Femur (tissue), 1 donor: ENCODE measurements at regions not wholly inside any gene's neighbourhood (a gene's known extent, or its start where the extent isn't known, plus 50 kb on each side); places are given as distances from the start of the nearest gene placed in this dataset.
"Not testable (repeated sequence)": the region's sequence is repeated elsewhere in the genome, so short reads cannot be mapped to it uniquely, and the experiment has no call there.

Experiments
- DNase-seq: peaks from one replicate; pipeline ENCODE4 v3.0.0-alpha.2; 2017

DNA sequence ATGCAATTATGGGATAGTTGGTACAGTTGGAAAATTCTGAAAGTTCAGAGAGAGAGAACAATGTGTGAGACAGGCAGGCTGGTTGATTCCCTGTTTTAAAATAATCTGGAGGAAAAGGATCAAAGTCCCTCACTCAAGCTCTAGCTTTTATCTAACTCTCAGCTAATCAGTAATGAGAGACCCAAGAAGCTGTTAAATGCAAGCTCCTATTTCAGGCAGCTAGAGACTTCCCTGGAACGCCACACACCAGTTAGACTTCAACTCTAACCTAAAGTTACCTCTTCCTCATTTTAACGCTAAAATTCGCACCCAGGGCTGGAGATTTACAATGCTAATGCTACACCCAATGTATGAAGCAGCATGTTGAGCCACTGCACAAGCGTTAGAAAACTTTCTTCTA, 243.1 kb downstream of the EN1 start:
- DNase-seq = no peak

DNA sequence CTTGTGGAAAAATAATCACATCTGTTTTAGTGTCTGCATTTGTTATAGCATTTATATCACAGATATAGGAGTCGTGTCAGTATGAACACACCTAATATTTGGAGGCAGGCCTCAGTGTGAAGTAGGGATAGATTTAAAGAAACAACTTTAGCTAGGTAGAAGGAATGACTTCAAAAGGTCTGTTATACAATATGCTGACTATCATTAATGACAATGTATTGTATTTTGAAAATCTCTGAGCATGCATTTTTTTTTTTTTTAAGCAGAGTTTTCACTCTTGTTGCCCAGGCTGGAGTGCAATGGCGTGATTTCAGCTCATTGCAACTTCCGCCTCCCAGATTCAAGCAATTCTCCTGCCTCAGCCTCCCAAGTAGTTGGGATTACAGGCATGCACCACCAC, 248.3 kb downstream of the EN1 start:
- DNase-seq = no peak

DNA sequence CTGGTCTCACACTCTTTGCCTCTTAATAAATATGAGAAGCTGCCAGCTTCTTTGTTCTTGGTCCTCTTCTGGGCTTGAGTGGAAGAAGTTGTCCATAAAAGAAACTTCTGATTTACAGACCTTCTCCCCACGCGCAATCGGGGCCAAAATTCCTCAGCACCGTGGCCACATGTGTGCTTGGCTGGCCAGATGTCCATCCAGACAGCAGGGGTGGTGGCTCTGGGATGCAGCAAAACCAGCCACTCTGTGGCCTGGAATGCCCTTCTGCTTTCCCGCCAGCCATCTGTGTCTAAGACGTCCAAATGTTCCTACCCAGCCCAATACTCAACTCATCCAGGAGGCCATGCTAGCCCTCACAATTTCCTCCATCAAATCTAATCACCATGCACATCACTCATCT, 250.8 kb downstream of the EN1 start:
- no peak for DNase-seq

DNA sequence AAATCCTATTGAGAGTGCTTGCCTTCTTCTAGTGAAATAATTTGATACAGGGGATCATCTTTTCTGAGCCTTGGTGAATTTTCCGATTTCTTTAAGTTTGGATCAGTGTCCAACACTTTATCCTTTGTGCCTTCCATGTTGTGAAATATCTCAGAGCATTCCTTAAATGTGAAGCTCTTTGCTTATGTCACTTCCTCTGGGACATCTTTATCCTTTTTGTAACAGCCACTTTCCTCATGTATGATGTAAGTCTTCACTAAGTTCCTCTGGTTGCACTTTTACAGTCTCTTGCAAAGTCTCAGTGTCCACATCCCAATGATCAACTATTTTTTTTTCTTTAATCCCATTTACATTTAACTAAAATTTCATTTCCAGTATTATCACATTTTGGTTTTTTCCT, 254.2 kb downstream of the EN1 start:
- DNase-seq = no peak

DNA sequence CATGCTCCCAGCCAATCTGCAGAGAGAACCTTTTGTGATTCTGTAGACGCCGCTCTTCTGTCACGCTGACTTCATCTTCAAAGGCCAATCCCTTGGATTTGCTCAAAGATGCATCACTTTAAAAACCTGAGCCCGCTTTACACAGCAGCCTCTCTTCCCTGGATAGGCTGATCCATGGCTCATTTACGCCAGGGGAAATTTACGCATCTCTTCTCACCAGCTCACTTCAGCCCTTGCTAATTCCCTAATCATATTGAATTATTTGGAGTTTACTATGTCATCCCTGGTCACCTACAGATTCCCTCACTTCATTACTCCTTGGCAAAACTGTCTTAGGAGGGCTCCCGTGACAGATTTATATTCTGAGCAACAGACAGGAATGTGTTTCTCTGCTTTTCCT, 256.2 kb downstream of the EN1 start:
- DNase-seq = no peak

DNA sequence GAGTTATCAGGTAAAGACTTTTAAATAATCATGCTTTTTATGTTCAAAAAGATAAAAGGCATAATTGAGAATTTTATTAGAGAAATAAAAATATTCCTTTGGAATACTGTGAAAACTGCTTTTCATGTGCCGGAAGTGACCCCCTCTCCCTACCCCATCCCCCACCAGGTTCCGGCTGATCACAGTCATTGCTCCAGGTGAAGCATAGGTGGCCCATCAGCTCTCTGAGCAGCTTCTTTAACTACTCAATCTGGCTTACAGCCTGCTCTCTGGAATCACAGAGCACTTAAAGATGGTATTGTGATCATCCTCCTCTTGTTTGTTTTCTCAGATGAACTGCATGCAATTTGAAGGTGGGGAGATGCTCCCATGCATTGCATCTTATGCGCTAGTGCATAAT, 257.7 kb downstream of the EN1 start:
- no peak for DNase-seq

DNA sequence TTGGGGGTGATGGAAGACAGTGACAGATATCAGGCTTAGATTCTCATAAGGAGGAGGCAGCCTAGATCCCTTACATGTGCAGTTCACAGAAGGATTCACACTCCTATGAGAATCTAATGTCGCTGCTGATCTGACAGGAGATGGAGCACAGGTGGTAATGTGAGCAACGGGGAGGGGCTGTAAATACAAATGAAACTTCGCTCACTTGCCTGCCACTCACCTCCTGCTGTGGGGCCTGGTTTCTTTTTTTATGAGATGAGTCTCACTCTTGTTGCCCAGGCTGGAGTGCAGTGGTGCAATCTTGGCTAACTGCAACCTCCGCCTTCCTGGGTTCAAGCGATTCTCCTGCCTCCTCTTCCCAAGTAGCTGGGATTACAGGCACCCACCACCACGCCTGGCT, 258.6 kb downstream of the EN1 start:
- no peak for DNase-seq

DNA sequence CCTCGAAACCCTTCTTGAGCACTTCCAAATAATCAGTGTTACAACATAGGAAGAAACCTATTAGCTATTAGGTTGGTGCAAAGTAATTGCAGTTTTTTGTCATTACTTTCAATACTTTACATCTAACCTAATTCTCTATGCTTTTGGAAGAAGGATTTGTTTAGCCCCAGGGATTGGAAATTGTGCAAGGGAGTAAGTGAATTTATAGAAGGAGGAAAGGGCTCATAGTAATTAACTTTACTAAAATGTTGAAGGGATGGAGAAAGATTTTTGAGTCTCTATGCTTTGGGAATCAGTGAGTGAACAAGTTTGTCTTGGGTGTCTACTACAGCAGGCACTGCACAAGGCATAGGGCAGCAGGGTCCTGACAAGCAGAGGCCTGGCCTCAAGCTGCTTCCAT, 261.1 kb downstream of the EN1 start:
- no peak for DNase-seq

DNA sequence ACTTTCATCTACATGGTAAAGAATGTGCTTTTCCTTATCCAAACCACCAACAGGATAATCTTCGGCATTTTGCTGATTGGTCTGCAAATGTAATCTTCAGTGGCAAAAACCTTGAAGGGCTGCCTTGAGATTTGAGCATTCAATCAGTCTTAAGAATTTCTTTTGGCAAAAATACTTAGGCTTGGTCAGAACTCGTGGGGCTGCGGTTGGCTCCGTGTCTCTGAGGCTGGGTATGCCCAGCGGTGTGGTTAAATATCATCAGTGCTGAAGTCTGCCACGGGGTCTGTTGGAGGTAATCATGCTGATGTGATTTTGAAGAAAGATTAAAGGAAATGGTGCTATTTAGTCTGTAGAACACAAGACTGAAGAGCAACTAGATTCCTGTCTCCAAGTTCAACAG, 262.6 kb downstream of the EN1 start:
- no peak for DNase-seq

DNA sequence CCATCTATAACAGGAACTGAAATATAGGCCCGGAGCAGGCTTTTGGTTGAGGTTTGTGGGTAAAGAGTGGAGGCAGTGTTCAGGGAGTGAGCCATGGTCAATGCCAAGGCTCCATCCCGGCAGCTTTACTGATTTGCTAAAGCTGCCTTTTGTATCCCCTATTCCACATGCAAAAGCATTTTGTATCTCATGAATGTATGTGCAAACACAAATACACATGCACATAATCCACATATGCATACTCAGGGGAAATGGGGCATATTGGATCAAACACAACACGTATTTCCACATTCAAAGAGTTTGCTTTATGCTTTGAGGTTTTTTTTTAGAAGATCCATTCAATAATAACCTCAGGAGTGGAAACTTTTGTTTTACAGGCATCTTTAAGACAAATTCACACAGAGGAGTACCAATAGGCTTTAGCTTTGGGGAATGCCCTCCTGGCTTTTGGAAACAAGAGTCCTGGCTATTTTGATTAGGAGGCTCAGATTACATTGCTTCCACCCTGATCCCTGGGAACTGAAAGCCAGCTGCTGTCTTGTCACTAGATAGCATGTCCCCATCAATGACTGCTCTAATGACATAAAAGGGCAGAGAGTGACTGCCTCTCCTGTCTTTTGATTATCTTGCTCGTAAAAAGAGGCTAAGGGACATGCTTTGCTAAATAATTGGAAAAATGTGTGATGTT, 263.2 kb downstream of the EN1 start:
- no peak for DNase-seq

DNA sequence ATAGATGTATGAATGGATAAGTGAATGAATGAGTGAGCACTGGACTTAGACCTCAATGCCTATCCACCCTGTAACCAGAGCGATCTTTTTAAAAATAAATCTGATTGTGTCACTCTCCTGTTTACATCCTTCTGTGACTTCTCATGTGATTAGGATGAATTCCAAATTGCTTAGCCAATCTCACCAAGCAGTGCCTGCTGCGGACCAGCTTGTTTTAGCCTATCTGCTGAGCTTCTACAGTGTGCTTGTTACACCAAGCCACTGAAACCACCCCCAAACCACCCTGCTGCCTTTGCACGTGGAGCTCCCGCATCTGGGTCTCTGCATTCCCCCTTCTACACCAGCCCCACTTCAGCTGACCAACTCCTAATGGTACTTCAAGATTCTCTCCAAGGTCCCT, 265.4 kb downstream of the EN1 start:
- no peak for DNase-seq

DNA sequence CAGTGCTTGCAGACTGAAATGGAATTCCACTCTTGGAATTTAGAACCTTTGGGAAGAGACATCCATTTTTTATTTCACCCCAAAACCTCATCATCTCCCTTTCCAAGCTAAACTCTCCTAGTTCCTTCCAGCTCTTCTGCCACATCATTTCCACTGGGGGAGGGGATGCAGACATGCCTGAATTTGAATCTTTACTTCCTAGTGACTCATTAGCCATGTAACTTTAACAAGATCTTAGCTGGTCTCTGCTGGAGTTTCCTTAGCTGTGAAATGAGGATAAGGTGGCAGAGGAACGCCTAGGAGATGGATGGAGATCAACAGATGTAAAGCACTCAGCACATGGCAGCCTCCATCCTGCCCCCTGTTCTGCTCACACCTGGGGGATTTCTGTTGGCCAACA, 266.8 kb downstream of the EN1 start:
- no peak for DNase-seq

DNA sequence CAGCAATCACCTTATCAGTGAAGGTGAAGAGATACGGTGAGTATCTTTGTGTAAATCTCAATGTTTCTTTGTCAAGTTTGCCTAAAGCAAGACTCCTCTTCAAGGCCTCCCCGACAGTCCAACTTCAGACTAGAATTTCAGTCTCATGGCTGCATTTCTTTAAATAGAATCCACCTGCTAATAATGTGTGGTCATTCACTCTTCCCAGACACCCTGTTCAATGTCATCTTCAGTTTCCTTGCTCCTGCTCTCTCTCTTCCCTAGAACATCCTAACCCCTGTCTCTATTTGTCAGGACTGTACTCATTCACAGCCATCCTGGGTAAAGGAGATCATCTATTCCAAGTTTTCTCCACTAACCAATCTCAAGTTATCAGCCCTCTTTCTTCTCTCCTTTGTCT, 267.3 kb downstream of the EN1 start:
- no peak for DNase-seq

DNA sequence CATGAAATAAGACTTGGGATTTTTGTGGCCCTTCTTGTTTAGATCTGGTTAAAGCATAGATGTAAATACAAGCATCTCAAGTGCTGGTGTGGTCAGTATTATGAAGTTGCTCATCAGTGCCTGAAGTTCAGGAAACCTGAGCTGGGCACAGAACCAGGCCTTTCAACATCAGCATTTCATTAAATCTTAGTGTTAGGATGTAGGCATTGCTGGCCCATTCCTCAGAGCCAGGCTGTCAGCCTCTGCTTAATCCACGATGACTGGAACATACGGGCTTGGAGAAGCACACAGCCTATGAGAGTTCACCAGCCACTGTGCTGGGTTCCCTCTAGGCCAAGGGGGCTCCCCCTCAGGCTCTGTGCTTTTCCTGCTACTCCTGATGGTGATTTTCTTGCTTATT, 270.2 kb downstream of the EN1 start:
- no peak for DNase-seq

DNA sequence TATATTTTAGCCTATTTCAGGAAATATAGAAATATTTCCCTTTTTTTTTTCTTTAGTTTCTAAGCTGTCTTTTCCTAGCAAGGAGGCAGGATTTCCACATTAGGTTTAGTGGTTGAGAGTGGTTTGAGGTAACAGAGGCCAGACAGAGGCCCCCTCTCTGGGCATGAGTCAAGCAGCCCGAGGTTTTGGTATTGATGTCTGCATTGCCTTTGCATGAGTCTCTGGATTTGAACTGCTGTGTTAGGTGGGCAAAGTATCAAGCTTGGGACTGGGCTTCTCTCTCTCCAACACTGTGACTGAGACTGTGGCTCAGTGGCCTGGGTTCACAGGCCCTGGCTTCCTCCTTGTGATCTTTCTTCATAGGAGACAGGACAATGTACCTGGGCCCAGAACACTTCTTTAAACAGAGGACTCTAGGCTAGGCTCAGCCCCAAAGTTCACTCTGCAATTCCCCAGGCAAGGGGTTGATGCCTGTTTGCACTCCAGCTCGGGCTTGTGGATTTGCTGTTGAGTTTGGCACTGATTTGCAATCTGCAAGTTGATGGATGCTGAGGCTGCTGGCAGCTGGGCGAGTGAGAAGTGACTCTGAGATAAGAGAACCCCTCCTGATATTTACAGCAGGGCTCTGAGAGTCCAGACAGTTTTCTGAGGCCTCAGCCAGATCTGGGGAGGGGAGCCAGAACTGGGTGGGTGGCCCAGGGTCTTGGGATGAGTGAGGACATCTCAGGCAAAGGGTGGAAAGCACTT, 271.2 kb downstream of the EN1 start:
- DNase-seq = no peak

DNA sequence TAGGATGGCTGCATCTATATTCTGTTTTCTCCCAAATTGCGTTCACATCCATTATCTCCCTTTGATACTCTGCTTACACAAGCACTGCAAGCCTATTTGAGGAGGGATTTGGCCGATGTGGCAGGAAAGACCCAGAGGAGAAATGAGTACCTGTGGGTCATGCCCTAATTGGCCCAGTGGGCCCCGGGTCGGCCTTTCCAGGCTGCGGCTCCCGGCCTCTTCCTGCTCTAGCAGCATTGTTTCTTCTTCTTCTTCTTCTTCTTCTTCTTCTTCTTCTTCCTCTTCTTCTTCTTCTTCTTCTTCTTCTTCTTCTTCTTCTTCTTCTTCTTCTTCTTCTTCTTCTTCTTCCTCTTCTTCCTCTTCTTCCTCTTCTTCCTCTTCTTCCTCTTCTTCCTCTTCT, 275.1 kb downstream of the EN1 start:
- DNase-seq = not testable (repeated sequence)

DNA sequence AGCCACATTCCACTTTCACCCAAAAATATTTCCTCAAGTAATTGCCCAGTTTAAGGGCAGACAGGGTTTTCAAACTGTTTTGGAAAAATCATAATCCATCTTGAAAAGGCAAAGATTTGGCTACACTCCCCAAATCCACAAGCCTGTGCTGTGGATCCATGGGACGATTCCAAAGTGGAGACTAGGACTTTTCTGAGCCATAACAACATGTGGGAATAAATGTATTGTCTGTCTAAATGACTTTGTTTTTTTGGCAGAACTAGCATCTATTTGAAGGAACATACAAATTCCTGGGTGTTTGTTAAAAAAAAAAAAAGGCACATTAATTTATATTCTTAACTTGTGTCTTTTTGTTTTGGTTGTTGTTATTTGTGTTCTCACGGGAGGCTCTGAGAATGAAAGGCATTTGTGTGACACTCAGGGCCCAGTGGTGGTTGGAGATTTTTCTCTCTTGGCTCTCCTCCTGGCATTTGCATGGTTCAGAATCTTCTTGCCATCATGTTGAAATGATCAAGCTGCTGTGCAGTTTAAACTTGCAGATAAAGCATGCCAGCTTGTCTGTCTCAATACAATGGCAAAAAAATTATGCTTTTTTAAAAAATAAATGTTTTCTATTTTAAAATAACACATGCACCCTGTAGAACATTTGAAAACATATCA, 277.4 kb downstream of the EN1 start:
- DNase-seq = no peak

DNA sequence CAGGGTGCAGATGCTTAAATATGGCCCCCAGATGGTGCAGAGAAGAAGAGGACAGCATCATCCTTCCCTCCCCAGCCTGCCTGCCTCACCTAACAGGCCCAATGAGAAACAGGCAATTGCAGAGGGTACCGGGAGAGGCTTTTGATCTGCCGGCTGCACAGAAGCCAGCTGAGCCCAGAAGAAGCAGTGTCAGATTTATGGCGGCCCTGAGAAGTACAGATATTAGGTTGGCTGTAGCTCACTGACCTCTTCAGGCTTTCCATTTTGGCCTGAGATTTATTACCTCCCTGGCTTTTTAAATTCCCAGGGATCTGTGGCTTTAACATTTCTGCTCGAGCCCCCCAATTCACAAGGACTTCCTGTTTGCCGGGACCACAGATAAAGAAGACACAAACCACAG, 278.7 kb downstream of the EN1 start:
- DNase-seq = no peak

DNA sequence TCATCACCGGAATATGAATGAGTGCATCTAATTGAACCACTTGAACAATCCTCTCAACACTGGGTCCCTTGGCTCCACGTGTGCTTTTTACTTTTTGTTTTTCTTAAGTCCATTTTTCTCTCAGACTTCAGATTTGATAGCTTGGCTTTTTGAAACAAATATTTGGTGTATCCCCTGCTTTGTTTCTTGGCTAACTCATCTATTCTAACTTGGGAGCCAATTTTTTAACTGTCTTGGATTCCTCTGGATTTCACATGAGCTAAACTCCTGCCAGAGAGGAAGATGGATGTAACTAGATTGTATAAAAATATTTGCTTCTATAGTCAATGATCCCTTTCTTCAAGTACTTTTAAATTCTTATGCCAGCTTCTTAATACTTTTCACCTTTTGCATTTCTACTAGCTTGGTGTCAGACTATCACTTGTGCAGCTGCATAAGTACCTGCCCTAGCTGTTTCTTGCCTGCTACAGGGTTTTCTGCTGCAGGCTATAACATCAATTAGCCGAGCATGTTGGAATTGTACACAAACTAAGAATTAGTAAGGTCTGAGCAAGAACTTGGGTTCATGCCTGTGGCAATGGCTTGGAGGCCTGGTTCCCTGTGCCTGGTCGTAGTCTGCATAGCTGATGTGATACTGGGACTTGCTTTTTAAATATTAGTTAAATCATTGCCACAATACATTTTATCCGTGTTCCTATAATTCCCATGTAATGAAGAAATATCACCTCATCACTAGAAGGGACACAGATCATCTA, 281.5 kb downstream of the EN1 start:
- no peak for DNase-seq

DNA sequence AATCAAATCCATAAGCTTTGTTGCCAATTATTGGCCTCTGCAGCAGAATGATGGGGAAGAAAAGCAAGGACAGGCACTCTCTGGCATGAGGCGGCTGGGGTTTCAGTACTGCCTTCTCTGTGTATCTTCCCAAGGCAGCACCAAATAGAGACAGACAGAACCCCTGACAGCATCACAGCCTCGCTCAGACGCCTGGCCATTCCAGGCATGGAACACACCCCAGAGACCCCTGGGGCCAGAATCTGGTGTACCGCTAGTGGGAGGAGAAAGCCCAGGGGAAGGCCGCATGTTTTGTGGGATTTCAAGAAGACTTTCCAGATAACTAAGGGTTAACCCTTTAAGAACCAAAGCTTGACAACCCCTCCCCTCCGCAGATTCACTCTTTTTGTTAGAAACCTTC, 282.1 kb downstream of the EN1 start:
- no peak for DNase-seq

DNA sequence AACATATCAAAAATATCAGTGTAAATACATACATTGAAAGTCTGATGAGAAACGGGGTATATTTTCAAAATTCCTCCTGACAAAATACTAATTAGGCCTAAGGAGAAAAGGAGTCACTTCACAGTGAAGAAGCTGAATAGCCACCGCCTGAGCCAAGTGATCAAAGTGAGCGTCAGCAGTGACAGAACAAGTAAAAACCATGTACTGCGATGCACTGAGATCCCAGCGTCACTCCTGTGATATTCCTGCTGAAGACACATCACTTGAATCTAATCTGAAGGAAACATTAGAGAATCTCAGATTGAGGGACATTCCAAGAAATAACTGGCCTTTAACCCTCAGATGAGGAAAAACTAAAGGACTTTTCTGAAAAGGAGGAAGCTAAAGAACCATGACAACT, 285.3 kb downstream of the EN1 start:
- DNase-seq = no peak

DNA sequence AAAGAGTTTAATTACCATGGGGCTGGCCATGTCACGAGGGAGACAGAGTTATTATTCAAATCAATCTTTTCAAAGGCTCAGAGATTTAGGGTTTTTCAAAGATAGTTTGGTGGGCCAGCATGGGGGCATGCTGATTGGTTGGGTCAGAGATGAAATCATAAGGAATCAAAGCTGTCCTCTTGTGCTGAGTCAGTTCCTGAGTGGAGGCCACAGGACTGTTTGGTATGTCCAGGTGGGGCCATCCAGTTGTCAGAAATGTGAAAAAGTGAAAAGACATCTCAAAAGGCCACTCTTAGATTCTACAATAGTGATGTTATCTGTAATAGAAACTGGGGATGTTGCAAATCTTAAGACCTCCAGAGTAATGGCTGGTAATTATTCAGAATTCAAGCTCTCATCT, 288.6 kb downstream of the EN1 start:
- no peak for DNase-seq

DNA sequence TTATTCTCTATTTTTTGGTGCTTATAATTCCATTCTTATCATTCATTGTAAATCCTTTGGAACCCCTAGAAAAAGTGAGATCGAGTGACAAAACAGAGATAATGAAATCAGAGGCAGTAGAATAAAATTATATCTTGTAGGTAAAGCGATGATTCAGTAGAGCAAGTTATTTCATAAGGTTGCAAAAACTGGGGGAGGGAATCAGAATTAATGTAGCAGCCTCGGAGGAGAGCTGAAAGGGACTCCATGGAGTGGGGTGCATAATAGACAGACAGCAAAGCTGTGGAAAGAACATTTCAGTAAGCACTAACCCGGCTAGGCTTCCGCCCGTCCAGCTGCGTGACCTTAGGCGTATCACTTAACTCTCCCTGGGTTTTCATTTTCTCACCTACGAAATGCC, 289.7 kb downstream of the EN1 start:
- no peak for DNase-seq

DNA sequence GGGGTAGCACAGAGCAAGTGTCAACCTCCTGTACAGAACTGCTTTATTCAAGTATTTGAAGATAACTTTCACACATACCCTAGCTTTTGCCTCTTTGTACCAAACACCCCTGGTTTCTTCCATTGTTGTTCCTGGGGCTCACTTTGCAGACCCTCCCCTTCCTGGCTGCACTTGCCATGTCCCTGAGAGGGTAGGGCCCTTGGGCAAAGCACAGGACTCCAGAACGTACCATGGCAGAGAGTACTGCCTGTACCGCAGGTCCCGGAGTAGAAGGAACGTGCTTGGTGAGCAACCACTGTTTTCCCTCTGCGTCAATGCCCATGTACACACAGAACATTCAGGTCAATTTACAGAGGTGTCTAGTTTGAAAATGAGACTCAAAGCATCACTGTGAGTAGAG, 290.4 kb downstream of the EN1 start:
- no peak for DNase-seq
